ENCODE measurements at regions not wholly inside any gene's neighbourhood (a gene's known extent, or its start where the extent isn't known, plus 50 kb on each side); places are given as distances from the start of the nearest gene placed in this dataset.
A peak's percentile ranks its signal among the peaks of the same experiment; 100 is the strongest.
"Not testable (repeated sequence)": the region's sequence is repeated elsewhere in the genome, so short reads cannot be mapped to it uniquely, and the experiment has no call there.

GRCh38 chr1:228935855-228936727 lies 200.8 kb downstream of the RHOU start:
- Mint-ChIP-seq H3K4me1 (ENCODE audit: low read depth) (peaks cover 39% of the 10 kb centered on the region), H3K27ac (no peak overlapping the region), H3K27me3 (no peaks in the 10 kb centered on the region), H3K9me3 (no peaks in the 10 kb centered on the region), H3K36me3 (ENCODE audit: low read depth) (no peaks in the 10 kb centered on the region), H3K4me3 (no peak overlapping the region)

- Mint-ChIP-seq H3K36me3 (ENCODE audit: low read depth) (no peaks in the 10 kb centered on the region), H3K27ac (no peak overlapping the region), H3K27me3 (no peaks in the 10 kb centered on the region), H3K9me3 (no peaks in the 10 kb centered on the region), H3K4me3 (no peak overlapping the region), H3K4me1 (ENCODE audit: low read depth) (peaks cover 39% of the 10 kb centered on the region)
Measured at GRCh38 chr1:228936881-228937280, 201.6 kb downstream of the RHOU start.

GRCh38 chr1:228937351-228937750 lies 202.1 kb downstream of the RHOU start:
- no peak overlapping the region for H3K27ac Mint-ChIP-seq
- H3K4me3 Mint-ChIP-seq: no peak overlapping the region
- H3K36me3 Mint-ChIP-seq (ENCODE audit: low read depth): no peaks in the 10 kb centered on the region
- peaks cover 39% of the 10 kb centered on the region for H3K4me1 Mint-ChIP-seq (ENCODE audit: low read depth)
- no peaks in the 10 kb centered on the region for H3K9me3 Mint-ChIP-seq
- no peaks in the 10 kb centered on the region for H3K27me3 Mint-ChIP-seq

GRCh38 chr1:228937851-228938536 lies 202.7 kb downstream of the RHOU start:
- Mint-ChIP-seq H3K27me3 (no peaks in the 10 kb centered on the region), H3K27ac (no peak overlapping the region), H3K36me3 (ENCODE audit: low read depth) (no peaks in the 10 kb centered on the region), H3K4me3 (no peak overlapping the region), H3K4me1 (ENCODE audit: low read depth) (peaks cover 39% of the 10 kb centered on the region), H3K9me3 (no peaks in the 10 kb centered on the region)

- peak overlapping the region; percentile 55 for H3K27ac Mint-ChIP-seq
- no peaks in the 10 kb centered on the region for H3K9me3 Mint-ChIP-seq
- peaks cover 39% of the 10 kb centered on the region for H3K4me1 Mint-ChIP-seq (ENCODE audit: low read depth)
- no peak overlapping the region for H3K4me3 Mint-ChIP-seq
- no peaks in the 10 kb centered on the region for H3K36me3 Mint-ChIP-seq (ENCODE audit: low read depth)
- no peaks in the 10 kb centered on the region for H3K27me3 Mint-ChIP-seq
Measured at GRCh38 chr1:228938537-228938901, 203.2 kb downstream of the RHOU start.

- peaks cover 39% of the 10 kb centered on the region for H3K4me1 Mint-ChIP-seq (ENCODE audit: low read depth)
- no peak overlapping the region for H3K4me3 Mint-ChIP-seq
- no peaks in the 10 kb centered on the region for H3K9me3 Mint-ChIP-seq
- H3K27ac Mint-ChIP-seq: peak overlapping the region; percentile 55
- no peaks in the 10 kb centered on the region for H3K36me3 Mint-ChIP-seq (ENCODE audit: low read depth)
- H3K27me3 Mint-ChIP-seq: no peaks in the 10 kb centered on the region
Measured at GRCh38 chr1:228939001-228939691, 203.9 kb downstream of the RHOU start.

GRCh38 chr1:228939881-228940392 lies 204.7 kb downstream of the RHOU start:
- H3K4me3 Mint-ChIP-seq: no peak overlapping the region
- peaks cover 39% of the 10 kb centered on the region for H3K4me1 Mint-ChIP-seq (ENCODE audit: low read depth)
- no peak overlapping the region for H3K27ac Mint-ChIP-seq
- H3K27me3 Mint-ChIP-seq: no peaks in the 10 kb centered on the region
- H3K9me3 Mint-ChIP-seq: no peaks in the 10 kb centered on the region
- H3K36me3 Mint-ChIP-seq (ENCODE audit: low read depth): no peaks in the 10 kb centered on the region

GRCh38 chr1:228940526-228940925 lies 205.2 kb downstream of the RHOU start:
- no peaks in the 10 kb centered on the region for H3K27me3 Mint-ChIP-seq
- H3K4me3 Mint-ChIP-seq: no peak overlapping the region
- H3K36me3 Mint-ChIP-seq (ENCODE audit: low read depth): no peaks in the 10 kb centered on the region
- no peaks in the 10 kb centered on the region for H3K9me3 Mint-ChIP-seq
- no peak overlapping the region for H3K27ac Mint-ChIP-seq
- peaks cover 38% of the 10 kb centered on the region for H3K4me1 Mint-ChIP-seq (ENCODE audit: low read depth)

- H3K4me3 Mint-ChIP-seq: no peak overlapping the region
- no peak overlapping the region for H3K27ac Mint-ChIP-seq
- H3K27me3 Mint-ChIP-seq: no peaks in the 10 kb centered on the region
- no peaks in the 10 kb centered on the region for H3K36me3 Mint-ChIP-seq (ENCODE audit: low read depth)
- H3K4me1 Mint-ChIP-seq (ENCODE audit: low read depth): peaks cover 34% of the 10 kb centered on the region
- no peaks in the 10 kb centered on the region for H3K9me3 Mint-ChIP-seq
Measured at GRCh38 chr1:228940926-228941325, 205.6 kb downstream of the RHOU start.

- H3K27ac Mint-ChIP-seq: no peak overlapping the region
- no peaks in the 10 kb centered on the region for H3K36me3 Mint-ChIP-seq (ENCODE audit: low read depth)
- no peaks in the 10 kb centered on the region for H3K27me3 Mint-ChIP-seq
- H3K4me3 Mint-ChIP-seq: no peak overlapping the region
- no peaks in the 10 kb centered on the region for H3K9me3 Mint-ChIP-seq
- H3K4me1 Mint-ChIP-seq (ENCODE audit: low read depth): peaks cover 27% of the 10 kb centered on the region
Measured at GRCh38 chr1:228941666-228942065, 206.4 kb downstream of the RHOU start.

- Mint-ChIP-seq H3K9me3 (no peaks in the 10 kb centered on the region), H3K36me3 (ENCODE audit: low read depth) (no peaks in the 10 kb centered on the region), H3K4me1 (ENCODE audit: low read depth) (peaks cover 10% of the 10 kb centered on the region)
Measured at GRCh38 chr1:228943436-228943835, 208.2 kb downstream of the RHOU start.

GRCh38 chr1:228944296-228944695 lies 209.0 kb downstream of the RHOU start:
- no peaks in the 10 kb centered on the region for H3K36me3 Mint-ChIP-seq (ENCODE audit: low read depth)
- no peaks in the 10 kb centered on the region for H3K27me3 Mint-ChIP-seq
- peaks cover 2% of the 10 kb centered on the region for H3K4me1 Mint-ChIP-seq (ENCODE audit: low read depth)
- no peaks in the 10 kb centered on the region for H3K9me3 Mint-ChIP-seq
- H3K27ac Mint-ChIP-seq: no peak overlapping the region
- H3K4me3 Mint-ChIP-seq: no peak overlapping the region

More at GRCh38 chr1:228943436-228943835, 208.2 kb downstream of the RHOU start:
- Mint-ChIP-seq H3K27me3 (no peaks in the 10 kb centered on the region), H3K4me3 (no peak overlapping the region), H3K27ac (no peak overlapping the region)

GRCh38 chr1:228944935-228945371 lies 209.7 kb downstream of the RHOU start:
- no peak overlapping the region for H3K27ac Mint-ChIP-seq
- H3K9me3 Mint-ChIP-seq: no peaks in the 10 kb centered on the region
- H3K4me1 Mint-ChIP-seq (ENCODE audit: low read depth): no peaks in the 10 kb centered on the region
- no peaks in the 10 kb centered on the region for H3K36me3 Mint-ChIP-seq (ENCODE audit: low read depth)
- H3K27me3 Mint-ChIP-seq: no peaks in the 10 kb centered on the region
- no peak overlapping the region for H3K4me3 Mint-ChIP-seq

GRCh38 chr1:228945885-228946284 lies 210.6 kb downstream of the RHOU start:
- H3K36me3 Mint-ChIP-seq (ENCODE audit: low read depth): no peaks in the 10 kb centered on the region
- H3K27ac Mint-ChIP-seq: no peak overlapping the region
- H3K27me3 Mint-ChIP-seq: no peaks in the 10 kb centered on the region
- no peak overlapping the region for H3K4me3 Mint-ChIP-seq
- no peaks in the 10 kb centered on the region for H3K9me3 Mint-ChIP-seq
- no peaks in the 10 kb centered on the region for H3K4me1 Mint-ChIP-seq (ENCODE audit: low read depth)

GRCh38 chr1:228949617-228950016 lies 214.3 kb downstream of the RHOU start:
- H3K27ac Mint-ChIP-seq: not testable (repeated sequence)

More at GRCh38 chr1:228949617-228950016, 214.3 kb downstream of the RHOU start:
- H3K4me1 Mint-ChIP-seq (ENCODE audit: low read depth); H3K9me3 Mint-ChIP-seq; H3K36me3 Mint-ChIP-seq (ENCODE audit: low read depth); H3K27me3 Mint-ChIP-seq; H3K4me3 Mint-ChIP-seq: not testable (repeated sequence)
